Liver (tissue), 7 donors: ENCODE measurements at regions not wholly inside any gene's neighbourhood (a gene's known extent, or its start where the extent isn't known, plus 50 kb on each side); places are given as distances from the start of the nearest gene placed in this dataset.

ENCODE experiments used
- DNase-seq: peaks from one replicate; pipeline ENCODE4 v3.0.0-alpha.2; 2017; ENCODE audit warnings: low spot score
- H3K27ac ChIP-seq, 2 donors: one replicate each; pipeline ENCODE4 v1.7.0; 2013; ENCODE audit warnings: inconsistent platforms in 2 of 2, low read length in 2 of 2, control low read depth in 1 of 2, low read depth in 1 of 2, mild to moderate bottlenecking in 1 of 2
- H3K27me3 ChIP-seq, 4 donors: one replicate each; pipeline versions ENCODE4 v1.6.1 to v1.7.0; 2013; ENCODE audit warnings: low read length in 3 of 4, inconsistent platforms in 1 of 4, mild to moderate bottlenecking in 1 of 4, moderate library complexity in 1 of 4; ENCODE audit not compliant: control insufficient read depth in 4 of 4, insufficient read depth in 4 of 4
- H3K36me3 ChIP-seq, 4 donors: one replicate each; pipeline versions ENCODE4 v1.6.1 to v1.7.0; 2013; ENCODE audit warnings: low read length in 3 of 4, mild to moderate bottlenecking in 3 of 4, low read depth in 1 of 4, moderate library complexity in 1 of 4; ENCODE audit not compliant: control insufficient read depth in 4 of 4, insufficient read depth in 3 of 4
- H3K4me1 ChIP-seq, 4 donors: one replicate each; pipeline versions ENCODE4 v1.6.1 to v1.7.0; 2013; ENCODE audit warnings: low read length in 3 of 4, mild to moderate bottlenecking in 3 of 4, moderate library complexity in 1 of 4; ENCODE audit not compliant: control insufficient read depth in 4 of 4, insufficient read depth in 4 of 4
- H3K4me3 ChIP-seq, 3 donors: one replicate each; pipeline versions ENCODE4 v1.6.1 to v1.7.0; 2013; ENCODE audit warnings: low read length in 3 of 3, control low read depth in 1 of 3, low read depth in 1 of 3, mild to moderate bottlenecking in 1 of 3
- H3K9ac ChIP-seq, 2 donors: one replicate each; pipeline ENCODE4 v1.7.0; 2013; ENCODE audit warnings: low read length in 2 of 2, mild to moderate bottlenecking in 2 of 2, moderate library complexity in 2 of 2, control low read depth in 1 of 2, low read depth in 1 of 2
- H3K9me3 ChIP-seq, 4 donors: one replicate each; pipeline versions ENCODE4 v1.6.1 to v1.7.0; 2013; ENCODE audit warnings: low read length in 3 of 4; ENCODE audit not compliant: control insufficient read depth in 4 of 4
- ATF3 ChIP-seq: IDR thresholded peaks from 2 replicates; pipeline ENCODE4 v1.6.1; 2016; ENCODE audit warnings: antibody characterized with exemption
- EGR1 ChIP-seq, 2 donors: IDR thresholded peaks; 2 replicates each; pipeline ENCODE4 v1.6.1; 2016 to 2018; ENCODE audit warnings: antibody characterized with exemption in 2 of 2, low read depth in 2 of 2
- FOXA1 ChIP-seq: IDR thresholded peaks from 2 replicates; pipeline ENCODE4 v1.6.1; 2016; ENCODE audit warnings: antibody characterized with exemption
- FOXA2 ChIP-seq: IDR thresholded peaks from 2 replicates; pipeline ENCODE4 v1.6.1; 2016; ENCODE audit warnings: antibody characterized with exemption
- HNF4A ChIP-seq, 2 donors: conservative IDR thresholded peaks; 2 replicates each; pipeline ENCODE4 v1.6.1; 2016; ENCODE audit warnings: antibody characterized with exemption in 2 of 2, mild to moderate bottlenecking in 2 of 2
- HNF4G ChIP-seq: IDR thresholded peaks from 2 replicates; pipeline ENCODE4 v1.6.1; 2016; ENCODE audit warnings: antibody characterized with exemption
- MAX ChIP-seq: IDR thresholded peaks from 2 replicates; pipeline ENCODE4 v1.6.1; 2016; ENCODE audit warnings: antibody characterized with exemption
- NR2F2 ChIP-seq: IDR thresholded peaks from 2 replicates; pipeline ENCODE4 v1.6.1; 2016; ENCODE audit warnings: antibody characterized with exemption
- RAD21 ChIP-seq, 2 donors: IDR thresholded peaks; 2 replicates each; pipeline ENCODE4 v1.6.1; 2016; ENCODE audit warnings: antibody characterized with exemption in 2 of 2, mild to moderate bottlenecking in 2 of 2
- REST ChIP-seq: IDR thresholded peaks from 2 replicates; pipeline ENCODE4 v1.6.1; 2016; ENCODE audit warnings: antibody characterized with exemption, mild to moderate bottlenecking
- RXRA ChIP-seq, 2 donors: IDR thresholded peaks; 2 replicates each; pipeline ENCODE4 v1.6.1; 2017 to 2018; ENCODE audit warnings: antibody characterized with exemption in 2 of 2, mild to moderate bottlenecking in 1 of 2
- SP1 ChIP-seq: IDR thresholded peaks from 2 replicates; pipeline ENCODE4 v1.6.1; 2018; ENCODE audit warnings: antibody characterized with exemption, mild to moderate bottlenecking
- TAF1 ChIP-seq: conservative IDR thresholded peaks from 2 replicates; pipeline ENCODE4 v1.6.1; 2016; ENCODE audit warnings: antibody characterized with exemption, mild to moderate bottlenecking
- YY1 ChIP-seq: IDR thresholded peaks from 2 replicates; pipeline ENCODE4 v1.6.1; 2016; ENCODE audit warnings: antibody characterized with exemption, mild to moderate bottlenecking
- ZBTB33 ChIP-seq: IDR thresholded peaks from 2 replicates; pipeline ENCODE4 v1.6.1; 2016; ENCODE audit warnings: antibody characterized with exemption
- WGBS: extraction: QIAGEN DNeasy Blood & Tissue Kit; methylation state at CpG from one replicate; pipeline ENCODE4 v1.1.7; 2013; 5-methylcytosine and 5-hydroxymethylcytosine counted together
- donor health status: healthy.
- donor health status: healthy.
- donor health status: healthy.
- donor health status: healthy.

- H3K9ac ChIP-seq: no peak overlapping the region
- no peak for TF ChIP-seq HNF4G
- TF ChIP-seq ATF3: no peak
- TF ChIP-seq FOXA2: no peak
- peaks cover 0 to 3% (median 0%) of the 10 kb centered on the region in 4 donors for H3K9me3 ChIP-seq
- whole genome bisulfite sequencing: 58% methylated on average over 3 of the region's 3 CpGs
- no peaks in the 10 kb centered on the region for H3K27me3 ChIP-seq
- H3K36me3 ChIP-seq: no peaks in the 10 kb centered on the region
- no peak overlapping the region for H3K4me3 ChIP-seq
- no peaks in the 10 kb centered on the region for H3K4me1 ChIP-seq
- H3K27ac ChIP-seq: no peak overlapping the region
- DNase-seq: no peak
These were observed 108.6 kb downstream of the ACER2 start for GRCh38 chr9:19517202-19517942.

- no peaks in the 10 kb centered on the region for H3K36me3 ChIP-seq
- WGBS: 63% methylated on average over 4 of the region's 4 CpGs
- H3K4me3 ChIP-seq: no peak overlapping the region
- TF ChIP-seq TAF1 (no peak), REST (no peak), FOXA1 (no peak), FOXA2 (no peak), ZBTB33 (no peak), EGR1 (IDR thresholded peaks at IDR 0.05; ENCODE audit: low read depth in 2 of 2) (no peak), SP1 (no peak), YY1 (no peak), HNF4A (conservative IDR thresholded peaks at IDR 0.05) (no peak), RXRA (IDR thresholded peaks at IDR 0.05) (no peak), HNF4G (no peak), RAD21 (IDR thresholded peaks at IDR 0.05) (no peak), MAX (no peak), NR2F2 (no peak)
- peaks cover 0 to 3% (median 0%) of the 10 kb centered on the region in 4 donors for H3K9me3 ChIP-seq
- H3K27me3 ChIP-seq: peaks cover 0 to 2% (median 0%) of the 10 kb centered on the region in 4 donors
- H3K4me1 ChIP-seq: no peaks in the 10 kb centered on the region
- H3K9ac ChIP-seq: no peak overlapping the region
- no peak overlapping the region for H3K27ac ChIP-seq
- no peak for DNase-seq
These were observed 107.5 kb downstream of the ACER2 start for GRCh38 chr9:19516348-19516747.
